ENCODE measurements at regions not wholly inside any gene's neighbourhood (a gene's known extent, or its start where the extent isn't known, plus 50 kb on each side); places are given as distances from the start of the nearest gene placed in this dataset.

DNA sequence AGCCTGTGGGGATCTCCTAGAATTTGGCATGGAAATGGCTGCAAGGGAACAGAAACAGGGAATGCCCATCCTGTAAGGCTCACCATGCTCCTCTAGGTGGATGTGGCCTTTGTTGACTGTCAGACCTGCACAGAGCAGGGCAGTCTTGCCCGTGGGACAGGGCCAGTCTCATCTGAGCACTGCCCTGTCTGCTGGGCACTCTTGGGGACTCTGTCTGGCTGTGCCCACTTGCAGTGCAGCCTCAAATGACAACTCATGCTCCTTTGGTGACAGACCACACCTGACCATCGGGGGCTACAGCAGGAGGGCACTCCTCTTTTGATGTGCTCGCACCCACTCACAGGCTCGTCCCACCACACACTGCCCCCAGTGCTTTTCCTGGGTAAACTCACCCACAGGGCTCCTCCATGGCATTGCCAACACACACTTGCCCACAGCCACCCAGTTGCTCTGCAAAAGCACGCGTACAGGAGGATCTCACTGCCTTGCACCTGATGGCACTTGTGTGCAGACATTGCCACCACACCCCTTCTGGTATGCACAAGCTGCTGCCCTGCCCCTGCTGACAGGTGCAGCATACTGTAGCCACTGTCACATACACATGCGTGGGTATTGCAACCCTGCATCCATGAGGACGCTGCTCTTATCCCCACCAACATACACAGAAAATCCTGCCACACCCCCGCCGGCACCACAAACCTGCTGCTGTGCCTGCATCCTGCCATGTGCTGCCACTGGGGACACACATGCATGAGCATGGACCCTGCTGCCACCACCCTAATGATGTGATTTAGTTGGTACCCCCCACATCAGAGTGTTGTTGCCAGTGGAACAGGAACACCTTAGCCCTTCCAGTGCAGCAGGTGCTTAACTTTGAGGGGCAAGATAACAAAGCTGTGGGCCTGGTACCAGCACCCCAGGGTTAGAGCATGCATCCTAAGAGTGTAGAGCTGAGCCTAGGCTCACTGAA lies 100.1 kb upstream of the ARHGEF9 start:
- DNase-seq (ENCODE audit: low read depth), result no peak

GRCh38 chrX:63869506-63869905 lies 84.5 kb upstream of the ARHGEF9 start:
- DNase-seq (ENCODE audit: low read depth), result no peak

- DNase-seq (ENCODE audit: low read depth), result peak; percentile 80
Observed at GRCh38 chrX:63855896-63856295, 70.9 kb upstream of the ARHGEF9 start.

DNA sequence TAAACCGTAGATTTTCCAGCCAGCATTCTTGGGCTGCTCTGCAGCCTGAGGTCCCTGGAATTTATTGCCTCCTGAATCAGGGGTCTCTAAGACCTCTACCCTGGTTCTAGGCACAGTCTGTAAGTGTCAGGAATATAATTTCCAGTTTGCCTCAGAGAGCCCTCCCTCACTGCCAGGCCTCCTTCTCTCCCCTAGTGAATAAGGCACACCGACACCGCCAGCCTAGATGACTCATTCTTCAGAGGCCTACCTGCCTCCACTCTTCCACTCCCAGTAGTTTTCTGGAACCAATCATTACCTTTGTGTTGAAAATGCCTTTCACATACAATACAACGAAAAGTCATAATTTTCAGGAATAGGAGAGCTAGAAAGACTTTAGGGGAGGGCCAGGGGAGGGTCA lies 50.3 kb upstream of the ARHGEF9 start:
- DNase-seq (ENCODE audit: low read depth), result no peak
